ENCODE measurements at regions not wholly inside any gene's neighbourhood (a gene's known extent, or its start where the extent isn't known, plus 50 kb on each side); places are given as distances from the start of the nearest gene placed in this dataset.

- H3K9me3 ChIP-seq: no peaks in the 10 kb centered on the region
- no peaks in the 10 kb centered on the region for H3K4me1 ChIP-seq
- H3K27me3 ChIP-seq: no peaks in the 10 kb centered on the region
- intact Hi-C loops (cut with DNase I; ENCODE audit: low total_unique reads): no loop called here
- no peak for DNase-seq
- TF ChIP-seq CTCF (IDR thresholded peaks at IDR 0.05): no peak
- H3K4me3 ChIP-seq: no peak overlapping the region
- H3K27ac ChIP-seq: no peak overlapping the region
- no peaks in the 10 kb centered on the region for H3K36me3 ChIP-seq
Observed at GRCh38 chr14:96991226-96991625, 194.0 kb downstream of the VRK1 start.

GRCh38 chr14:96994999-96995398 lies 197.8 kb downstream of the VRK1 start:
- no peak for DNase-seq
- no peak overlapping the region for H3K27ac ChIP-seq
- no peak for TF ChIP-seq CTCF (IDR thresholded peaks at IDR 0.05)
- H3K9me3 ChIP-seq: no peaks in the 10 kb centered on the region
- H3K4me1 ChIP-seq: no peaks in the 10 kb centered on the region
- no peaks in the 10 kb centered on the region for H3K27me3 ChIP-seq
- H3K36me3 ChIP-seq: no peaks in the 10 kb centered on the region
- H3K4me3 ChIP-seq: no peak overlapping the region
- intact Hi-C loops (cut with DNase I; ENCODE audit: low total_unique reads): no loop called here

- H3K27ac ChIP-seq: no peak overlapping the region
- H3K27me3 ChIP-seq: no peaks in the 10 kb centered on the region
- H3K4me3 ChIP-seq: no peak overlapping the region
- H3K36me3 ChIP-seq: no peaks in the 10 kb centered on the region
- no peaks in the 10 kb centered on the region for H3K4me1 ChIP-seq
- no peak for DNase-seq
- intact Hi-C loops (cut with DNase I; ENCODE audit: low total_unique reads): no loop called here
- H3K9me3 ChIP-seq: no peaks in the 10 kb centered on the region
- TF ChIP-seq CTCF (IDR thresholded peaks at IDR 0.05): no peak
Observed at GRCh38 chr14:96997269-96997668, 200.1 kb downstream of the VRK1 start.

- no peak for TF ChIP-seq CTCF (IDR thresholded peaks at IDR 0.05)
- no peak overlapping the region for H3K4me3 ChIP-seq
- no peaks in the 10 kb centered on the region for H3K36me3 ChIP-seq
- intact Hi-C loops (cut with DNase I; ENCODE audit: low total_unique reads): no loop called here
- H3K27me3 ChIP-seq: no peaks in the 10 kb centered on the region
- no peak for DNase-seq
- no peaks in the 10 kb centered on the region for H3K4me1 ChIP-seq
- no peak overlapping the region for H3K27ac ChIP-seq
- no peaks in the 10 kb centered on the region for H3K9me3 ChIP-seq
Observed at GRCh38 chr14:96997996-96998395, 200.8 kb downstream of the VRK1 start.

- DNase-seq: no peak
- Histone ChIP-seq H3K4me3 (no peak overlapping the region), H3K36me3 (no peaks in the 10 kb centered on the region), H3K27ac (no peak overlapping the region), H3K4me1 (no peaks in the 10 kb centered on the region), H3K9me3 (no peaks in the 10 kb centered on the region), H3K27me3 (no peaks in the 10 kb centered on the region)
- intact Hi-C loops (cut with DNase I; ENCODE audit: low total_unique reads): no loop called here
- no peak for TF ChIP-seq CTCF (IDR thresholded peaks at IDR 0.05)
Observed at GRCh38 chr14:96999654-97000155, 202.5 kb downstream of the VRK1 start.

- H3K4me1 ChIP-seq: no peaks in the 10 kb centered on the region
- H3K9me3 ChIP-seq: no peaks in the 10 kb centered on the region
- TF ChIP-seq CTCF (IDR thresholded peaks at IDR 0.05): no peak
- H3K27me3 ChIP-seq: no peaks in the 10 kb centered on the region
- H3K36me3 ChIP-seq: no peaks in the 10 kb centered on the region
- intact Hi-C loops (cut with DNase I; ENCODE audit: low total_unique reads): no loop called here
- H3K27ac ChIP-seq: no peak overlapping the region
- H3K4me3 ChIP-seq: no peak overlapping the region
- no peak for DNase-seq
Observed at GRCh38 chr14:97002454-97002853, 205.3 kb downstream of the VRK1 start.
